HG03439 (cell line): ENCODE measurements at regions not wholly inside any gene's neighbourhood (a gene's known extent, or its start where the extent isn't known, plus 50 kb on each side); places are given as distances from the start of the nearest gene placed in this dataset.

ENCODE experiments used
- ATAC-seq: cut with Tn5 transposase; IDR thresholded peaks from one replicate; pipeline ENCODE4 v1.9.1; 2021; ENCODE audit warnings: mild to moderate bottlenecking, moderate library complexity; ENCODE audit not compliant: unreplicated experiment

DNA sequence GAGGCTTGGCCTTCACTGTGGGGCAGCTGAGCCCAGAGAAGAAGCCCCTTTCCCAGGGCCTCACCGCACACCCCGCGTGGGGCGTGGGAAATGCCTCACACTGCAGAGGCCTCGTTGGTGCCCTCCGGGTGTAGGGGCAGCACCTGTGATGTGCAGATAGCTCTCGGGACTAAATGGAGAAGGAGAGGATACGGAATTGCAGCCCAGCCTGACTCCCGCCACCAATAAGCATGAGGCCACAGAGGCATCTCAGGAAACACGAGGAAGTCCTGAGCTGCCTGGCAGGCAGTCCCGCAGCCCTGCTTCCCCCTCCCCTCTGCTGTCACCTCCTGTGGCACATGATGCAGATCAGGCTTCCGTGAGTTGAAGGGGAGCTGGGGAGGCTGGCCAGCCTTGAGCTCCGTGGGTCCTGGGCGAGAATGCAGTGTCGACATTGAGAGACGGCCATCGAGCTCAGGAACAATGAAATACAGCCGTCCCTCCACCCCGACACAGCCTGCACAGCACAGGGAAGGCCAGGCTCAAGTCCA lies 59.6 kb upstream of the PPP2R2D start:
- ATAC-seq, result no peak

DNA sequence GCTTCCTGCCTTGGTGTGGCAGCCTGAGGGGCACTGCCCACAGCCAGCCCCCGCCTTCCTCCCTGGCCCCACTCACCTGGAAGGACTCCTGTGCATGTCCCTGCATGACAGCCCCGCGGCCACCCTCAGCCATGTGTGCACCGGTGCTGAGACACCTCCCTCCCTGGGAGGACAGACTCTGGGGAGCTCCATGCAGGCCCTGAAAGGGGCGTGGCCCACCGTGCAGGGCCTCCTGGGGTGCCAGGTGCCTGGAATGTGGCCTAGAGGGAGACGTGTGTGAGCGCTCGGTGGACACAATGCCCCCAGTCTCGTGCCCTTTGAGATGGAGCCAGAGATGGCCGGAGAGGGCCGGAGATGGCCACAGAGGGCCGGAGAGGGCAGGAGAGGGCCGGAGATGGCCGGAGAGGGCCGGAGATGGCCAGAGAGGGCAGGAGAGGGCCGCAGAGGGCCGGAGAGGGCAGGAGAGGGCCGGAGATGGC lies 59.1 kb upstream of the PPP2R2D start:
- ATAC-seq, result no peak

DNA sequence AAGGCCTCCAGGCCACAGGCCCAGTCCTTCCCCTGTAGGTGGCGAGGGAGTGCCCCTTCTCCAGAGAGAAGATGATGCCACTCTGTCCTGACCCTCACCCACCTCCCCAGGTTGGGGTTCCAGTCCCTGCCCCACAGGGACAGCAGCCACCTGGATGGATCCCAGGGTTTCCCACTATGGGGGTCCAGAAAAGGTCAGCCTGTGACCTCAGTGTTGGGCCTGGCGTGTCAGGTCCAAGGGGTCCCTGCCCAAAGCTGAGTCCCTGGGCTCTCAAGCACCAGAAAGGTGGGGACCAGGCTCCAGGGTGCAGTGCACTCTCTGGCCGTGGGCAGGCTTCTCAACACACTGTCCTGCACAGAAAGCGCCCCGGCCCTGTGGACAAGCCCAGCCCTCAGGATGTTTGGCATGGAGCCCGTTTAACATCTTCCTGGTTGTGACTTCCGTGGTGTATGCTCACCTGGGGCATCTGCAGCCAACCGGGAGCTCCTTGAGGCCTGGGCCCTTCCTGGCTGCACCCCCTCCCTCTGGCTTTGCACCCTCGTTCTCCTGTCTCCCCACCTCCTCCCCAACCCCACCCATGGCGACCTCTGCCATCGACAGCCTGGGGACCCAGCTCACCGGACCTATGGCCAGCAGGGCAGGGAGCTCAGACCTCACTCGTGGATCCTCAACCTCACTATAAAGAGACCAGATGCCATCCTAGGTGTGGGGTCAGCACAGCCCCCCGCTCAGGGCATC lies 58.3 kb upstream of the PPP2R2D start:
- no peak for ATAC-seq

DNA sequence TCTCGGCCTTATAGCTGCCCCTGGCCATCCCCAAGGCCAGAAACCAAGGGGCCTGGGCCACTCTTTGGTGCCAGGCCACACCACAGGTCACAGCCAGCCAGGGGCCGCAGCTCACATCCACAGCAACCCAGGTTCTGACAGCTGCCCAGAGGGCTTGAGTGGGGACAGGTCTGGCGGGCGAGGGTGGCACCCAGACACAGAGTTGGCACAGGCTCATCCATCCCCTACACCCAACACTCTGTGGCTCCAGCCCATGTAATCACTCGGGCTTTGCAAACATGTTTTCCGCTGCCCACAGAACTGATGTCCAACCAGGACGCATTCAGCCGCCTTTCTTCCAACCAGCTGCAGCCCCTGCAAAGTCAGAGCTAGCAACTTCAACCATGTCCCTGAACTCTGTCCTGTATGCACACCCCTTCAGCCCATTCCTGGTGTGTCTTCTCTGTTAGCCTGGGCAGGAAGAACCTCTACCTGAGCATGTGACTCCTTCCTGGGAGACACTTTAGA lies 57.7 kb upstream of the PPP2R2D start:
- ATAC-seq, result no peak

DNA sequence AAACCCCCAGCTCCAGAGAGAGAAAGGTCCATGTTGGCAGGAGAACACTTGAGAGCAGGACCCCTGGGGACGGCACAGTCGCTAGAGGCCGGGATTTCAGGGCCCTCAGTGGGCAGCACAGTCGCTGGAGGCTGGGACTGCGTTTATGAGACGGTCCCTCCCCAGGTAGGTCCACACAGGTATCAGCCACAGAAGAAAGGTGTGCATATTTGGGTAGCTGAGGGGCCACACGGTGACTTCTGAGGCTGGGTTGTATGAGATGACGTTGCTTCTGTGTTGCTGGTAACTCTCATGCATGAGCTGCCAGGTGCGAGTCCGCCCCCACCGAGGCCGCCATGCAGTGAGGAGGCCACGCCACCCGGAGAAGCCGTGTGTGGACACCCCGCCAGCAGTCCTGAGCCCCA lies 56.9 kb upstream of the PPP2R2D start:
- ATAC-seq, result no peak

DNA sequence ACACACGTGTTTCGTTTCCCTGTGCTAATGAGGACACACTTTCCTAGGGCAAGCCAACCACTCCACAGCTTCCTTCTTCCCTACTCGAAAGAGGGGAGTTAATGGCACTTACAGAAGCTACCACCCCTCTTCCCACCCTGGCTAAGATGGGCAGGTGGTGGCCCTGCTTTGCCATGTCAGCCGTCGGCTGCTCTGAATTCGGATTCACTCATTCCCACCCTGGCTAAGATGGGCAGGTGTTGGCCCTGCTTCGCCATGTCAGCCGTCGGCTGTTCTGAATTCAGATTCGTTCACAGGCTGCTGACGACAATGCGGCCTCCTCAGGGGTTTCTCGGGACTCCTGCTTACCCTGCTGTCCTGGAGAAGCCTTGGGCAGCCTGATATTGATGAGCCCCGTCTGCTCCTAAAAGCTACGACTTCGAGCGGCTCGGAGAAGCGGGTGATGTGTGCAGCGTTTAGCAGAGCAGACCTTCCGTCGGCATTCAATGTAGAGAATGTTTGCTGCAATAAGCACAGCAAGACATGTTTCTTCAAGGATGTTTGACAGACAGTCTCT lies 56.2 kb upstream of the PPP2R2D start:
- ATAC-seq, result no peak

DNA sequence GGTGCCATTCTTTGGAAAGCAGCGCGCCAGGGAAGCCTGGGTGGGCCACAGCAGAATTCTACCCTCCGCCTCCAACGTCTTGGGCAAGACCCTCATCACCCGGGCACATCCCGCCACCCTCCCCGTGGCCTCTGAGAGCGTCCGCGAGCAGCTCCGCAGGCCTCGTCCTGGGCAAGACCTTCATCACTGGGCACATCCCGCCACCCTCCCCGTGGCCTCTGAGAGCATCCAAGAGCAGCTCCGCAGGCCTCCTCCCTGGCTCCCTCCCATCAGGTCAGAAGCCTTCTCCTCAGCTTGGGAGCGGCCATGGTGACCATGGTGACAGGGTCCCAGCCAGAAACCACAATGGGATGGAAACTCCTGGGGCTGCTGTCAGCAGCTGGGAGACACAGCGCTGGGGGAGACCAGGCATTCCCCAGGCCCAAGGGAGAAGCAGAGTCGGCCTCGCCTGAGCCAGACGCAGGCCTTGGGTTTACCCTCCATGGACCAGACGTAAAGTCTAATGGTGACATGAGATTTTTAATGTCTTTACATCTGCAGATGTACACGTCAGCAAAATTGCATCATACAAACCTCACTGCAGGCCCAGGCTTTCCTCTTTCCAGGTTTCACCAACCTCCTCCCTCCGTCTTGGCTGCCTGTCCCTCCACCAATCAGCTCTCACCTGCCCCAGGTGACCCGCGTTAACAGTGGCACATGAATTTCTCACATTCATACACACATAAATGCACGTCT lies 55.1 kb upstream of the PPP2R2D start:
- ATAC-seq, result no peak

DNA sequence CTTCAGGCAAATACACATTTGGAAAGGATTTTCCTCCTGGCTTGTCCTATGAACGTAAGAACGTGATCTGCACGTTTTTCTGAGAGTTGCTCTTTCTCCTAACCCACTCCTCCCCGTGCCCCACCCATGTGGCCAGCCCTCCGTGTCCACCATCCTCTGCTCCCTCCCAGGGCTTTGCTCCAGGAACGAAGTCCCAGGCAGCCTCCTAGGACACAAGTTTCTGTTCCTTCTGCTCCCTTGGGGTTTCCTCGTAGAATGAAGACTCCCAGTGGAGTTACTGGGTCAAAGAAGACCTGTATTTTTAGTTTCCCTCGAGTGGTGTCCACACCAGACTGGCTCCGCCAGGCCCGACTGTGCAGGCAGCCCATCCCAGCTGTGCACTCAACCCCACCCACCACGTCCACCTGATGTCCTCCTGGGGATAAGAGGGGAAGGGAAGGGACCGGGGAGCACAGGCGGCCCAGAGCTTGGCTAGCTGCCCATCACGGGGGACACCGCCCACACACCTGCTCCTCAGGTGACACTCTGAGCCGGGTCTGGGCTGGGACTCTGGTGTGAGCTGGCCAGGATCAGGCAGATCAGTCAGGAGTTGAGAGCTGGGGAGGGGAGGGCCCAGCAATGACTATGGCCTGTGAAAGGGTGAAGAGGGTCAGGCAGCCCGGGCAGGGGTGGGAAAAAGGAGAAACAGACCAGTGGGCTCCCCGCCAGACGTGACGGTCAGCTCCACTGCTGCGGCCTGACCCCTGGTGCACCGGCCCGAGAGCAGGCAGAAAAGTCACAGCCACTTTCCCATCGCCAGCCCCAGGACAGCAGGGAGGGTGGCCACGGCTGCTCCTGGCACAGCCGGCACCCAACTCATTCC lies 54.3 kb upstream of the PPP2R2D start:
- no peak for ATAC-seq

DNA sequence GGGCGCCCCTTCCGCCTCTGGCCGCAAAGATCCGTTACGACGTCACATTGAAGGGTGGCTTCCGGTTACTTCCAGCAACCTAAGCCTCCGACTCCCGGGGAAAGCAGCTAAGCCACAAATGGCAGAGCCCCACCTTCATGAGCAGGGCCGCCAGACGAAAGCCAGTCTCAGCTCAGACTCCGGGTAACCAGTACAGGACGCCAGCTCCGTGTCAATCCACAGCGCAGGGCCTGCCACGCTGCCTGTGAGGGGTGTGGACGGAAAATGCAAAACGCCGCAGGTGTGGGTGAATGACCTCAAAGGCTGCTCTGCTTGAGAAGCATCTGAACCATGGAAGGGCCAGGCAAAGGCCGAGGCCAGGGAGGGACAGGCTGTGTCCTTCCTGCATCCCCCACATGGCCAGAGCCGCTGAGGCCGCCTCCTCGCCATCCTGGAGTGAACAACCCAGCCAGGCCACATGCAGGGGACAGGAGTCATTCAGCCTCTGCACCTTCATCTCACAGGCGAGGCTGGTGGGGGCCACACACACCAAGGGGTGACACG lies 53.5 kb upstream of the PPP2R2D start:
- ATAC-seq, result no peak

DNA sequence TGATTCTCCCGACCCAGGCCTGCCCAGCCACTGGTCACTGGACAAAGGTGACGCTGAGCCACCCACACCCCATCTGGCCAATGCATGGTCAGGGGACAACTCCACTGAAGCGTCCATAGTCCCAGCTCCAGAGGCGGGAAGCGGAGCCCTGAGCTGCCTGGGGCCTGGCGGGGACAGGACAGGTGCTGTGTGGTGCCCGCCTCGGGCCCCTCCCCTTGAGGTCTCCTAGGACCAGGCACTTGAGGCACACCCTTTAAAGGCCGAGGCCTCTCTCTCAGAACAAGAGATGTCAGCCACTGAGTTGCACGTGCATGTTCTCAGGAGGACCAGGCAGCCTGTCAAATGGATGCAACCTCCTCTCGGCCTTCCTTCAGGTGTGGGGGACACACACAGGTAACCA lies 52.5 kb upstream of the PPP2R2D start:
- no peak for ATAC-seq

DNA sequence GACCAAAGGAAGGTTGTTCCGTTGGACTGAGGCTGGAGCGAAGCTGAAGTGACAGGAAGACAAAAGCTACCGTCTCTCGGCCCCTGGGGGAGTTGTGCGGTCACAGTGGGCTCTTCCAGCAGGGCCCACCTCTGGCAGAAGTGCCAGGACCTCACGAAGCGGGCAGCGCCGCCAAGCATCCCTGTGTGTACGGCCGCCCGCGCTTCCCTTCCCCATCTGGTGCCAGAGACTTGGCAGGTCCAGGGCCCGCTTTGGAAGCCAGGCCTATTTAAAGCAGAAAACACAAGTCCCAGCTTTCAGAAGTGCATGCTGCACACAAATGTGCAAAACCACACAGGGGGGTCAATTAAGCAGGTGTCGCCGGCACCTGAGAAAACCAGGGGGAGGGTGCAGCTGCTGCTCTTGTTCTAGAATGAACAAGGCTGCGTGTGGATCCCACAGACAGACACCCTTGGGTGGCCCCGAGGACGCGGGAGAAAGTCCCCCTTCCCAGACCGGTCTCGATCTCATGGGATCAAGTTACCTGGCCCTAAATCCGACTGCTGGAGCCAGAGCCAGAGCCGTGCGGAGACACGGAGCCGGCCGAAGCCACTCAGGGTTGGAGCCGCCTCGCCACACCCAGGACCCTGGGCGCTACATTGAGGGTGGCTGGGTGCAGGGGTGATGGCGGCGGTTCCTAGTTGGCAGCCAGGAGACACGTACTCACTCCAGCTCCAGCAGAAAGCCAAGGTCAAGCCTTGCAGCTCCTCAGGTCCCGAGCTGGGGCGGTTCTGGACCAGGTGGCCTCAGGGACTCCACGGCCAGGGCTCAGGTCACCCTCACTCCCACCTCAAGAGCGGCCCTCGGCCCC lies 51.8 kb upstream of the PPP2R2D start:
- no peak for ATAC-seq

DNA sequence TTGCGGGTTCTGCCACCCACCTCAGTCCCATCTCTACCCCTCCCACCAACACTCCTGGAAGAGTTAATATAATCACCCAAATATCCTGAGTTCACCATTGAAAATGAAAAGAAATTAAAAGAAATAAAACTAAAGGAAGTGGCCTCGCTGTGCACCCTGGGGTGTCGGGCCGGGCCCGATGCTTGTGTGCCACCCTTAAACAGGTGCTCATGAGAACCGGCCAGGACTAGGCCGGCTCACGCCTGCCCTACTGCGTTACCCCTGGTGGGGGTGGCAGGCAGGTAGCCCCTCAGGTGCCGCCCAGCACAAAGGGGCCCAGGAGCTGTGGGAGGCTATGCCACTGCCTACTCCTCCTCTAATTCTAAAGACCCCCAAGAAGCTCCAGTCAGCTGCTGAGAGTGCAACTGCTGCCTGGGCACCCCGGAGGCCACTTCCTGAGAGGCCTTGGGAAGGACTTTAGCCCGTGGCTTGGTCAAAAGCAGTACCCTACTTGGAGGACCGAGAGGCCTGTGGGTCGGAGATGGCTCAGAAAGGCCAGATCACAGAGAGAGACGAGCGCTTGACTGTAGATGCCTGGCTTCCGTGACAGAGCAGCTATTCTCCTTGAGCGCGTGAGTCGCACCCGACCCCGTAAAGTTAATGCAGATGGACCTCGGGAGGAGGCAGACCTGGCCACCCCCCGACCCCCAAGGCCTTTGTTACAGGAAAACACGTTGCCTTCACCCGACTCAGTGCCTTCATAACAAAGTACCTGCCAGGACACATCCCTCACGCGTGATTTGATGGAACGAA lies 51.0 kb upstream of the PPP2R2D start:
- ATAC-seq, result no peak

DNA sequence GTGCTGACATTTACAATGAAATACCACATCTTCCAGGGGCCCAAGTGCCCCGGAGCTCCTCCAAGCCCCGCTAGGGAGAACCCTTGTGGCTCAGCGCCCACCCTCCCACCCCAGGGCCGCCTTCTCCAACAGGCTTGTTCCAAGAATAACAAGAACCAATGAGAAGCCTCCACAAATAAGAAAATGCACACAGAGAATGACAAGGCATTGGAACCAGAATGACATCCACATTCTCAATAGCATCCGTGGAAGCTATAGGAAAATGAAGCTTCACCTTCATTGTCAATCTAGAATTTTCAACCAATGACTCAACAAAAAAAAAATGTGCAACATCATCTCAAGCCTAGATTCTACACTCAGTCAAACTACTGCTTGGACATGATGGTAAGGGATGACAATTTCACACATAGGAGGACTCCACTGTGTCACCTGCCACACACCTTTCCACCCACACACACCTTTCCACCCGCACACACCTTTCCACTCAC lies 50.4 kb upstream of the PPP2R2D start:
- no peak for ATAC-seq
